HG03565 (cell line): ENCODE measurements at regions not wholly inside any gene's neighbourhood (a gene's known extent, or its start where the extent isn't known, plus 50 kb on each side); places are given as distances from the start of the nearest gene placed in this dataset.
"Not testable (repeated sequence)": the region's sequence is repeated elsewhere in the genome, so short reads cannot be mapped to it uniquely, and the experiment has no call there.

Experiments
- ATAC-seq: cut with Tn5 transposase; IDR thresholded peaks from one replicate; pipeline ENCODE4 v1.9.1; 2021; ENCODE audit warnings: mild to moderate bottlenecking, moderate library complexity; ENCODE audit not compliant: unreplicated experiment

DNA sequence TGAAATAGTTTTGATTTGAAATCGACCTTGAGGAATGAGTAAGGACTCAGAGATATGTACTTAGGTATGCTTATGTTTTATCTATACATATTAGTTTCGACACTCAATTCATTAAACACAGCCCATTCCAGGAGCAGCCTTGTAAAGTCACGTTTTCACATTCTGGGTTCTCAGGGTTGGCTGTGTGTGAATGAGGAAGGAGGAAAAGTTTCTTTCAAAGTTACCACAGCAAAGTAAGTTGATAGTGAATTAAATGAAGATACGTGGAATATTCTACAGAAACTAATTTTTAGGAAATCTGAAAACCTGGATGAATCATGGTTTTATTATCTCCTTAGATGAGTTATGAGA is 133.5 kb downstream of the C3orf38 start:
- no peak for ATAC-seq

DNA sequence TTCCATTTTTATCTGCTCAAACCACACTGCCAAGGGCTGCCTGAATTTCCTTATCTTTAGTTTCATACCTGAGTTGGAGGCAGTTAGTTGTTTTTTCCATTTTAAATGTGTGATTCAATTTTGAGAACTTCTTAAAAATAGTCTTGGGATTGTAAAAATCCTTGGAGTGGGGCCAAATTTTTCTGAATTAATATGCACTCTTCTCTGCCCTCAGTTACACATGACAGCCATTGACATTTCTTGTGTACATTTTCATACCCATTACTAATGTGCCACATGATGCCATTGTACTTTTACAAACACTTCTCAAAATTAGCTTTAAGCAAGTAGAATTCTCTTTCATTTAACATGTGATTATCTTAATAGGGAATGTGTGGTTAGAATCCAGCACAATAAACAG is 141.7 kb downstream of the C3orf38 start:
- no peak for ATAC-seq

DNA sequence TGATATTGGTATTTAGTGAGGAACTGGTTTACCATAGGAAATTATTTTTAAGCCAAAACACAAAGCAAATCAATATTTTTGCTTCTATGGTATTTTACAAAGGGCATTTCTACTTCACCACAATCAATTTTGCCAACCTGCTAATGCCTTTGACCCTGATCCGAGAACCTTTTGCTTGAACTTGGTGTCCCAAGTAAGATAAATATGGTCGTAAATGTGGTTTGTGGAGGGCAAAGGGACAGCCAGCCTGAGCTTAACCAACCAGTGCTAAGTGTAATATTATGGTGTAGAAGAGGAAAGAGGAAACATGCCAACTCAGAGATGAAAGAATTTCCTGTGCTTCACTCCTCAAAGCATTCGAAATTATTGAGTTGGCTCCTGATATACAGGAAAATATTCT is 148.4 kb downstream of the C3orf38 start:
- no peak for ATAC-seq

DNA sequence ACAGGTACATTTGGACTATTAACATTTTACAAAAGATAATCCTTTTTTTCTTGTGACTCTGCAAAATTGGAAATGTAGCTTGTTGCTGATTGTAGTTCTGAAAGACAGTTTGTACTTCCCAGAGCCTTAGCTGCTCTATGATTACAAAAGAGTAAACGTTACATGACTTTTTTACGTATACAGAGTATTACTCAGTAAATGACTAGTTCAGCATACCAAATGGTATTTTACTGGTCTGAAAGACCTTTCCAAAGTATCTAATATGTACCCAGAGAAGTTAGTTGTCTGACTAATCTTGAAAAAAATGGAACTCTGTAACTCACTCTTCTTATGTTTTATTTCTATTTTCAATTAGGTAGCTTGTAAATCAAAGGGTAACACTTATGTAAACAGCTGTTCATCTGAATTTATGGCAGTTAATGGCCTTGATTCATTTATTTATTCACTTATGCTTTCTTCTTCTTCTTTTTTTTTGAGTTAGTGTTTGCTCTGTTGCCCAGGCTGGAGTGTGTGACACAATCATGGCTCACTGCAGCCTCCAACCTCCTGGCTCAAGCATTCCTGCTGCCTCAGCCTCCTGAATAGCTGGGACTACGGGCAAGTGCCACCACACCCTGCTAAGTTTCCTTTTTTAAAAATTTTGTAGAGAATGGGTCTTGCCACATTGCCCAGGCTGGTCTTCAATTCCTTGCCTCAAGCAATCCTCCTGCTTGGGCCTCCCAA is 151.7 kb downstream of the C3orf38 start:
- no peak for ATAC-seq

DNA sequence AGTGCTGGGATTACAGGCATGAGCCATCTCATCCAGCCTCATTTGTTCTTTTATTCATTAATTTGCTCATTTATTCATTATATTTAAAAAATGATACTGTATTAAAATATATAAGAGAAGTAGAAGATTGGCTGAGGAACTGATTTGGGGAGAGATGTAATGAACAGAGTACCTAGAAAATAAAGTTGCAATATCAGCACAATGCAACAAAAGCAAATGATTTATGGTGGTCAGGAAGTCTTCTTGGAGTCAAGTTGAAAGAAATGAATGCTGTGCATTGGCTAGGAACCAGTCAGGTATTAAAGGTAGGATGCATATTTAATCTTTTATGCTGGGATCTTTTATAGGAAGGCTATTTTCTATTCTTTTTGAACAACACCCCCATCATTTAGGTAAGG is 152.2 kb downstream of the C3orf38 start:
- no peak for ATAC-seq

DNA sequence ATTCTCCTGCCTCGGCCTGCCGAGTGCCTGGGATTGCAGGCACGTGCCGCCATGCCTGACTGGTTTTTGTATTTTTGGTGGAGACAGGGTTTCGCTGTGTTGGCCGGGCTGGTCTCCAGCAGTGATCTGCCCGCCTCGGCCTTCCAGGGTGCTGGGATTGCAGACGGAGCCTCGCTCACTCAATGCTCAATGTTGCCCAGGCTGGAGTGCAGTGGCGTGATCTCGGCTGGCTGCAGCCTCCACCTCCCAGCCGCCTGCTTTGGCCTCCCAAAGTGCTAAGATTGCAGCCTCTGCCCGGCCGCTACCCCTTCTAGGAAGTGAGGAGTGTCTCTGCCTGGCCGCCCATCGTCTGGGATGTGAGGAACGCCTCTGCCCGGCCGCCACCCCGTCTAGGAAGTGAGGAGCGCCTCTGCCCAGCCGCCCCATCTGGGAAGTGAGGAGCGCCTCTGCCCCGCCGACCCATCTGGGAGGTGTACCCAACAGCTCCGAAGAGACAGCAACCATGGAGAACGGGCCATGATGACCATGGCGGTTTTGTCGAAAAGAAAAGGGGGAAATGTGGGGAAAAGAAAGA is 153.7 kb downstream of the C3orf38 start:
- not testable (repeated sequence) for ATAC-seq

DNA sequence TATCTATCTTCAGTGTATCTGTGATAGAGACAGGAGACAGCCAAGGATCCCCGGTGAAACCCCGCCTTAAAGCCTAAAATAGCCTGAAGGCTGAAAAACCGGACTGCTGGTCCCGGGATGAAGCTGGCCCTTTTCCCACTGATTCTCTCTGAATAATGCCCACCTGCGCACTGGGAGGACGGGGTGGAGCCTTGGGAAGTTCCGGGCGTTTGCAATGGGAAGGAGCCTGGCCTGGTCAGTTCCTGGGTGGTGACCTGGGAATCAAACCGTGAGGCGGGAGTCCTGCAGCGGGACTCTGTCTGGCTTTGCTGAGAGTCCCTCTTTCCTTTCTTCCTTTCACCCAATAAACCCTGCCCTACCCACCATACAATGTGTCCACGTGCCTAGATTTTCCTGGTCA is 157.9 kb downstream of the C3orf38 start:
- ATAC-seq: no peak

DNA sequence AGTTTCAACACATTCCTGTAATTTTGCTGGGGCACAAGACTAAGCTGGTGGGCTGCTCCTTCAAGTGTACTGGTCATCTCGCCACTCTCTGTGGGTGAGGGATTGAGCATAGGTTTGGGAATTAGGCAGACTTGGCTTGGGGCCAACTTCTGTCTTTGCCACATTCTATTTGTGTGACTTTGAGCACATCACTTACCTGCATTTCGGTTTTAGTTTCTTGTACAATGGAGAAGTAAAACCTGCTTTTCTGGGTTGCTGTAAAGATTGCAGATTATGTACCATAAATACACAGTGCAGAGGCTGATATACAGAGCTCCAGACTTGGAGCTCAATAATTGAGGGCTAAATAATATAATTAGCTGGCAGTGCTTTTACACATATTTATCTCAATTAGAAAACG is 162.1 kb downstream of the C3orf38 start:
- ATAC-seq: no peak

DNA sequence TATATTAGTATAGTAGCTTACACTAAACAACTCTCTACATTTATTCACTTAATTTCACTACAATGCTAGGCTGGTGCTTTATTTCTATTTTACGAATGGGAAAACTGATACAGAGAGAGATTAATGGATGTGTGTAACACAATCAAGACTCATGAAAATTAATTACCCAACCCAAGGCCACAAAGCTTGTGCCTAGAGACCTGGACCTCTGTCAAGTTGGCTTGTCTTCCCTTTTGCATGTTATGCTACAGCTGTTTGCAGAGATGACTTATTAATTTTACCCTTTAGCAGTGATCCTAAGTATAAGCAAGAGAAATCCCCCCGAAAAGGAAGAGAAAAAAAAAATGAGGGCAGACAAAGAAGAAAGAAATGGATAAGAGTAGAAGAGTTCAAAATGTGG is 162.5 kb downstream of the C3orf38 start:
- no peak for ATAC-seq

DNA sequence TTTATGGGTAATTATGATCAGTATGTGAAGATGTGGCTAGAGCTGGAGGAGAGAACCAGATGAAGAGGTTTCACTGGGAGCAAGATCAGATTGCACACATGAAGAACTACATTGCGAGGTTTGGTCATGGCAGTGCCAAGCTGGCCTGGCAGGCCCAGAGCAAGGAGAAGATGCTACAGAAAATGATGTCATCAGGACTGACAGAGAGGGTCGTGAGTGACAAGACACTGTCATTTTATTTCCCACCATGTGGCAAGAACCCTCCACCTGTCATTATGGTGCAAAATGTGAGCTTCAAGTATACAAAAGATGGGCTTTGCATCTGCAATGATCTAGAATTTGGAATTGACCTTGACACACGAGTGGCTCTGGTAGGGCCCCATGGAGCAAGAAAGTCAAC is 168.3 kb downstream of the C3orf38 start:
- ATAC-seq: no peak

DNA sequence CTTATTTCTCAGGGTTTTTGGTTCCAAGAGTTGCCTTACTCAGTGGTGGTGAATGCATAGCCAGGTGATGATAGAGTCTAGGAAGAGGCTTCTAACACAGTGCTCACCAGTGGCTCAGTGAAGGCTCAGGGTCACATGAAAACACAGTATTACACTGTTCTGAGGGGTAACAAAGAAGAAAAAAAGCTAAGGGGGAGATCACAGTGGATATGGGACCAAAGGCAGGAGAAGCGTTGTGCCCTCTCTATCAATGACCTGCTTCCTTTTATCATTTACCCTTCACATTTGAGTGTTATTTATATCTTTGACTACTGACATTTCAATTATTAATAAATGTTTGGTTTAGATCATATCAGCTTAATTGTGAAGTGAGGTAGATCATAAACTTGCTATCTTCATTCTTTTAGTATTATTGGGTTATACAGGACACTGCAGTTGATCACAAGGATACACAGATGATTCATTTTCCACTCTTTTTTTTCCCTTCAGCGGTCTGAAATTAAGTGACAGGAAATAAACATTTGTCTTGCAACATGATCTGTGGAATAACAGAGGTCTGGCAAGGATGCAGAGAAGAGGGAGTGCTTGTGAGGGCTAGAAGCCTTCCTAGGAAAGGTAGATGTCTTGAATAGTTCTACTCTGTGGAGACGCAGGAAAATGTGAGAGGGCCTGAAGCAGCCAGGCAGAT is 171.7 kb downstream of the C3orf38 start:
- ATAC-seq: no peak

DNA sequence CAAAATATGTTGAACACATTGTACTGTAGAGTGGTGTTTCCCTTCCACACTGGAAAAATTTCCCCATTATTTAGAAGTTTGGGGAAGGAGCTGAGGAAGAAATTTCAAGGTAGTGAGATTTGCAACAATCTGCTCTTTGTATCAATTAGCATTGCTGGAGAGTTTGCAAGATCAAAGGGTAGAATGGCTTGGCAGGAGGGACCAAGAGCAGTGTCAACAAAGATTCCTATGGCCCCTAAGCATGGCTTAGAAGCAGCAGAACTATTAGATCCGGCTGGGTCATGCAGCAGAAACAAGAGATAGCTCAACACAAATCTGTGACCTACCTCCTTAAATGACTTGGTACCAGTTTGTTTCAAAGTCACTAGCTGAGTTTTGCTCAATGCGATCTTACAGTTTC is 175.0 kb downstream of the C3orf38 start:
- ATAC-seq: no peak

DNA sequence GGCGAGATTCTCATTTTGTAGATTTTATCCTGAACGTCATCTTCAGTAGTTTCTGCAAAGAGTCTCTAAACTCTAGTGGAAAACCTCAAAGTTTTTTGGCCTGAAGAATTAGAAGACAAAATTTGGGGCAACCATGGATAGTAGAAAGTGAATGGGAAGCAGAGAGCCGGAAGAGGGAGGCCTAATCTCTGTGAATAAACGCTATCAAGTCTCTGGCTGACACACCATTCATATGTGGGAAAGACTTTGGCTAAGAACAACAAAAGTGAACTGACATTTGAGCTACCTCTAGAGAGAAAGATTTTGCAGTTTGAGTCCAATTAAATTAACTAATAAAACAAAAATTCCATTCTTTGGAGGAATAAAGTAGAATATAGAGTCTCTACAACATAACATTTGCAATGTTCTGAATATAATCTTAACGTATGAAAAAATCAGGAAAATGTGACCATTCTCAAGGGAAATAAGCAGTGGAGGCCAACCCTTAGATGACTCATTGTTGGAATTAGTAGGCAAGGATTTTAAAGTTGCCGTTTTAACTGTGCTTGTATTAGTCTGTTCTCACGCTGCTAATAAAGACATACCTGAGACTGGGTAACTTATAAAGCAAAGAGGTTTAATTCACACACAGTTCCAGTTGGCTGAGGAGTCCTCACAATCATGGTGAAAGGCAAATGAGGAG is 184.6 kb downstream of the C3orf38 start:
- ATAC-seq: no peak

DNA sequence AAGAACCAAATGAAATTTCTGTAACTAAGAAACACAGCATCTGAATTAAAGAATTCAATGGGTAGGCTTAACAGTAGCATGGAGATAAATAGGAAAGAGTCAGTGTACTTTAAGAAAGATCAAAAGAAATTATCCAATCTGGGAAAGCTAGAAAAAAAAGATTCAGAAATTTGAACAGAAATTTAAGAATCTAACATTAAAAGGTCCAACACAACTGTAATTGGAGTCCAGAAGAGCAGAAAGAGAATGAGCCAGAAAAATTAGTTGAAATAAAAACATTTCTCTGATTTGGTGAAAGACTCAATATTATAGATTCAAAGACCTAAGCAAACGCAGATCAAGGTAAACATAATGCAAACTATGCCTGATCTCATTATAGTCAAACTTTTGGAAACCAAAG is 187.1 kb downstream of the C3orf38 start:
- no peak for ATAC-seq

DNA sequence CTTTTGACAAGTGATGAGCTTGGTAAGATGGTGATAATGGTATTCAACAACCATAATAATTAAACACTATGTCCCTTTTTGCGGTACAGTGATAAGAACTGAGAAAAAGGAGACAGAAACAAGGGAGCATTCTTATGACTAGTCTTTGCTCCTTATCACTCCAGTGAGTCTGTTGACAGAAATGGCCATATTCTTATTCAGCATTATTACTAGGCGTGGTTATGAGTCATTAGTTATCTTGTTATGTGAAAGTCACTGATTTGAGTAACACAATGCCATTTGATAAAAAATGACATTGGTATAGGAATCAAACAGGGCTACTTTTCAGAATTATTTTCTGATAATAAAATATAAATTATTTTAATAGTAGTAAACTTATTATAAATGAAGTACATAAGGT is 193.5 kb downstream of the C3orf38 start:
- ATAC-seq: no peak

DNA sequence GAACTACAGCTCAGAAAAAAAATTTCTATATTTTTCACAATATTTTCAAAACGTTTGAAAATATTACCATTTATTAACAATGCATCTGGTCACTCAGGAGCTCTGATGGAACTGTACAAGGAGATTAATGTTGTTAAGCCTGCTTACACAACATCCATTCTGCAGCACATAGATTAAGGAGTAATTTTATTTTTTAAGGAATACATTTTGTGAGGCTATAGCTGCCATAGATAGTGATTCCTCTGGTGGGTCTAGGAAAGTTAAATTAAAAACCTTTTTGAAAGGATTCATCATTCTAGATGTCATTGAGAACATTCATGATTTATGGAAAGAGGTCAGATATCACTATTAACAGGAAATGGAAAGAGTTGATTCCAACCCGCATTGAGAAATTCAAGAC is 196.9 kb downstream of the C3orf38 start:
- no peak for ATAC-seq

DNA sequence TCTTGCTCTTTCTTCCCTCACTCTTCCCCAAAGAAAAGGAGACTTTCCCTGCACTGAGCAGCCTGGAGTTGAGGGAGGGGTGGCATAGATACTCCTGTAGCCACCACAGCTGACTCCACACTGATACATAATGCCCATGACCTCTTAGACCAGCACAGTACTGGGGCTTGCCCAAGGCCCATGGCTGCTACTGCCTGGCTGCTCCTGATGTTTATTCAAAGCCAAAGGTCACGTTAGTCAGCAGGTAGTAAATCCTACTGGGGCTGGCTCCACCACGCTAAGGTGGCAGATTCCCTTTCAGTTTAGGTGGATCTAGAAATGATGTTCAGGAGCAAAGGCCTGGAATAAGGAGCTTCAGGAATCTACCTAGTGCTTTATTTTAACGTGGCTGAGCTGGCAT is 212.7 kb downstream of the C3orf38 start:
- no peak for ATAC-seq

DNA sequence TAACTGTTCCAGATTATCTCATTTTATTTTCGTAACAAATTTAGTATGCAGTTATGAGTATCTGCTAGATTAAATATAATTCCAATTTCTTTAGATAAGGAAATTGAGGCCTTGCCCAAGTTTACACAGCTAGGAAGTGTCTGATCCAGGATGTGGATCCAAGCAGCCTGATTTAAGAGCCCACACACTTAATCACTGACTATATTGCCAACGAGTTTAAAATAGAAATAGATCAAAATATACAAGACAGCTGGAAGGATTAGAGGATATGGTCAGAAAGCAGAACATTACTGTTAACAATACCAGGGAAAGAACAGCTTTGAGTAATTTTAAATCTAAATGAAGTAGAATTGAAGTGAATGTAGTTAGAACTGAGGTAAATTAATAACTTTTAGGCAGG is 215.2 kb downstream of the C3orf38 start:
- no peak for ATAC-seq

DNA sequence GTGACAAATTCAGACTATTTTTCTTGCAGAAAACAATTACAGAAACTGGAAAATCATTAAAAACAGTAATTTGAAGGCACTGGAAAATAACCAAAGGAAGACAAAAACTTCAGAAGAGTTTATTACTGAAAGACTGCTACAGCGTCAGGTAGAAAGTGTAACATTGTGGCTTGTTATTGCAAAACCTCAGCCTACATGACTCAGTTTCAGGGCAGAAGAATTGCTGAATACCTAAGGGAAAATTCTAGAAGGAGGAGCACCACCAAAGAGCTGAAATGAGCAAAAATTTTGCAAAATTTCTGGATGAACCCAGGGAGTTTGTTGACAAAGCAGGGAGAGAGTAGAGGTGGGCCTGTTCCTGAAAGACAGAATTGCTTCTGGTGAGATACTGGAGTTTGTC is 219.6 kb downstream of the C3orf38 start:
- ATAC-seq: no peak

DNA sequence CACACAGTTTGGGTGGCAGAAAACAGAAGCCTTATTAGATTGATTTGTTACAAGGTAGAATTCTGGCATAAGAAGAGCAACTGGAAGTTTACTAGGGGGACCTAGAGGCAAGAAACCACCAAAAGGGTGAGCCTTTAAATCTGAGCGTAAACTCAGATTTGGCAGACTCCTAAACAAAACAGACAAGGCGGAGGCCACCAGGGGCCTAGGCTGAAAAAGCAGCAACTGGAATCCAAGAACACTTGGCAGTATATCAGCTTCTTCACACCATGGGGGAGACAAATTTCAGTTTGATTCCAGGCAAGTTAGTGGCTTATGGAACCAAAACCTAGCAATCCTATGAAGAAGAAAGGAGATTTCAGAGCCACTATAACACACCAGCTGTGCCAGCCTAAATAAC is 220.0 kb downstream of the C3orf38 start:
- ATAC-seq: no peak

DNA sequence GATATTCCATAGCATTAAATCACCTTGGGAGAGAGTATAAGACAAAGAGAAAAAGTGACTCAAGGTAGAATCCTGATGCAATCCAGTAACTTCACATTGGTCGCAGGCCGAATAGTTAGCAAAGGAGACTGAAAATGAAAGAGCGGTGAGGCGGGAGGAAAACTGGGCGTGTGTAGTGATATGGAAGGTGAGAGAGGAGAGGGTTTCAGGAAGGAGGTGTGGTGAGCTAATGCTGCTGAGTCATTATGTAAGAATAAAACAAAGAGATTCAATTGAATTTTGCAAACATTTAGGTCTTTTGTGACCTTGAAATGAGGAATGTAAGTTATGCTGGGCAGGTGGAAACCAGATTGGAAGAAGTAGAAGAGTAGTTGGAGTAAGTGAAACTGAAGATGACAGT is 235.3 kb downstream of the C3orf38 start:
- ATAC-seq: no peak

DNA sequence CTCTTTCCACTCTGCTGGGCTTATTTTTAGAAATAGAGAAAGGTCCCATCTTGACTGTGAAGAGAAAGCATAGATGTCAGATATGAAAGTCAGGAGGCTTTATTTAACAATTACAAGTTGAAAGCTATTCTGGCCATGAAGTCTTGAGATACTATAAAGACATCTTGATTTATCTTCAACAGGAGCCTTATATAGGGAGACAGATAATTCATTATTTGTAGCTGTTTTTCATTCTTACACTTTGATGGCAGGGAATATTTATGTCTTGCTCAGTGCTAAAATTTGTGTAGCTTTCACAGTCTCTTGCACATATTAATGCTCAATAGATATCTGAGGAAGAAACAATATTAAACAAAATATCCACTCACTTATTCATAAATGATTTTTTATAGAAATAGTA is 248.8 kb downstream of the C3orf38 start:
- ATAC-seq: no peak
